Right lobe of liver (tissue), 6 donors: ENCODE measurements at regions not wholly inside any gene's neighbourhood (a gene's known extent, or its start where the extent isn't known, plus 50 kb on each side); places are given as distances from the start of the nearest gene placed in this dataset.

Source experiments
- ATAC-seq, 4 donors: fragments of 200-7000 bp; cut with Tn5 transposase; one replicate each; pipeline ENCODE4 v1.9.1; 2020; ENCODE audit warnings: mild to moderate bottlenecking in 4 of 4, moderate library complexity in 4 of 4
- DNase-seq, 3 donors: peaks; one replicate each; pipeline ENCODE4 v3.0.0-alpha.2; 2020
- H3K27ac ChIP-seq, 3 donors: fragments of 200-600 bp; one replicate each; pipeline ENCODE4 v1.8.0; 2022
- H3K27me3 ChIP-seq, 2 donors: fragments of 200-600 bp; one replicate each; pipeline ENCODE4 v1.8.0; 2022
- H3K36me3 ChIP-seq, 4 donors: fragments of 200-600 bp; sonication (generic) in 1 of 4; one replicate each; pipeline versions ENCODE4 v1.5.1 to v1.8.0; 2017 to 2022; ENCODE audit warnings: control low read depth in 1 of 4
- H3K4me1 ChIP-seq, 4 donors: fragments of 200-600 bp; sonication (generic) in 1 of 4; one replicate each; pipeline versions ENCODE4 v1.5.1 to v1.8.0; 2017 to 2022; ENCODE audit warnings: control low read depth in 1 of 4
- H3K4me3 ChIP-seq, 3 donors: fragments of 200-600 bp; one replicate each; pipeline ENCODE4 v1.8.0; 2022
- H3K9me3 ChIP-seq, 4 donors: fragments of 200-600 bp; sonication (generic) in 1 of 4; one replicate each; pipeline versions ENCODE4 v1.5.1 to v1.8.0; 2017 to 2022; ENCODE audit warnings: control low read depth in 1 of 4
- CTCF ChIP-seq, 4 donors: fragments of 200-600 bp in 3 of 4; fragments of 450-650 bp in 1 of 4; IDR thresholded peaks; one replicate each; pipeline versions ENCODE4 v1.5.1 to v1.8.0; 2016 to 2022; ENCODE audit warnings: antibody characterized with exemption in 4 of 4, mild to moderate bottlenecking in 2 of 4
- POLR2A ChIP-seq: fragments of 450-650 bp; IDR thresholded peaks from one replicate; pipeline ENCODE4 v1.6.1; 2017; ENCODE audit warnings: antibody characterized with exemption, mild to moderate bottlenecking
- WGBS: methylation state at CpG from one replicate; pipeline ENCODE4 v1.1.6; 2018; ENCODE audit warnings: low coverage, low lambda C conversion rate; ENCODE audit not compliant: insufficient coverage; ENCODE audit errors: missing lambda C conversion rate; 5-methylcytosine and 5-hydroxymethylcytosine counted together
- intact Hi-C, 2 donors: fragments of 100-400 bp; cut with DNase I; formaldehyde crosslinking; loops; one replicate each; pipeline versions ENCODE4 v1.11.2 to v1.14.1; 2022
- donor health status: DM: no; HTN: yes; CAD: no.
- donor health status: DM: no; HTN: no; CAD: no.
- donor health status: DM: no; HTN: no; CAD: no.
- donor health status: DM: no; HTN: yes; CAD: no.
- donor health status: DM: no; HTN: yes; CAD: no.

DNA sequence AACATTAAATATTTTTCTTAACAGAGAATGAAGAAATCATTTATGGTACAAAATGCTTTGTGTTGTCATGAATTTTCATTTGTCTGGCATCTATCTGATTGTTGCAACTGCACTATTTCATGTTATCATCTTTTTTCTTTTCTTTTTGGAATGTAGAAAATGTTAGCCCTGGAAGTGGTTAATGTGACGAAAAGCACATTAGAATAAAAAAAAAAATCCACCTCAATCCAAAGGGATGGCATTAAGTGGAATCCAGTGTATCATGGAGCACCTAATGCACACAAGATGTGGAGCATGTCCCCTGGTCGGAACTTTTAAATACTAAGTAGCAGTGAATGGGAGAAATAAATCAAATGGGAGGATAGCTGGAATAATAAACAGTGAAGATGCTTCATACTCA lies 172.9 kb upstream of the MCHR2 start:
- intact Hi-C loops, result no loop called here
- no peak overlapping the region for H3K4me3 ChIP-seq

GRCh38 chr6:100165442-100165841 lies 171.4 kb upstream of the MCHR2 start:
- Histone ChIP-seq H3K4me1 (no peaks in the 10 kb centered on the region), H3K27ac (no peak overlapping the region), H3K27me3 (no peaks in the 10 kb centered on the region), H3K4me3 (no peak overlapping the region), H3K9me3 (no peaks in the 10 kb centered on the region), H3K36me3 (no peaks in the 10 kb centered on the region)
- ATAC-seq (no peak), DNase-seq (no peak)
- TF ChIP-seq CTCF (IDR thresholded peaks at IDR 0.05) (no peak), POLR2A (no peak)
- intact Hi-C loops, result no loop called here

More for the DNA sequence above, 172.9 kb upstream of the MCHR2 start:
- DNase-seq (no peak), ATAC-seq (no peak)
- no peak for TF ChIP-seq POLR2A
- Histone ChIP-seq H3K9me3 (no peaks in the 10 kb centered on the region), H3K4me1 (no peaks in the 10 kb centered on the region), H3K27me3 (no peaks in the 10 kb centered on the region), H3K36me3 (no peaks in the 10 kb centered on the region), H3K27ac (no peak overlapping the region)
- 21% methylated on average over 2 of the region's 2 CpGs for WGBS

DNA sequence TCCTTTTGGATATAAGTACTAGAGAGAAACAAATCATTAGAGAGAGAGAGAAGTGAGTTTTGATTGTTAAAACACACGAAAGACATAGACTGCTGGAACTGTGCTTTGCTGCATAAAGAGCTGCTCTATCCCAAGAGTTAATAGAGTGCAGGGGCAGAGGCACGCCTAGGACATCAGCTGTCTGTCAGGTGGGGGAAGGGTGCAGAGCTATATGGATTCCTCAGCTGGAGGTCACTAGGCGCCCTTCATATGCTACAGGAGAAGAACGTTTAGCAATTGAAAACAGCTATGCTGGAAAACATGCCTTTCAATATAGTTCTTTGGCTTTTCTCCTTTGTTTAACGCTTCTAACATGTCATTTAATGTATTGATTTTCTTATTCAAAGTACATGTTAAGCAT lies 169.0 kb upstream of the MCHR2 start:
- TF ChIP-seq CTCF (IDR thresholded peaks at IDR 0.05), result no peak
- TF ChIP-seq POLR2A, result no peak
- Histone ChIP-seq H3K4me3 (no peak overlapping the region), H3K27ac (no peak overlapping the region), H3K4me1 (no peaks in the 10 kb centered on the region), H3K27me3 (no peaks in the 10 kb centered on the region), H3K36me3 (no peaks in the 10 kb centered on the region), H3K9me3 (no peaks in the 10 kb centered on the region)
- ATAC-seq, result no peak
- DNase-seq, result no peak
- intact Hi-C loops, result no loop called here
- 21% methylated on average over 5 of the region's 5 CpGs for WGBS

DNA sequence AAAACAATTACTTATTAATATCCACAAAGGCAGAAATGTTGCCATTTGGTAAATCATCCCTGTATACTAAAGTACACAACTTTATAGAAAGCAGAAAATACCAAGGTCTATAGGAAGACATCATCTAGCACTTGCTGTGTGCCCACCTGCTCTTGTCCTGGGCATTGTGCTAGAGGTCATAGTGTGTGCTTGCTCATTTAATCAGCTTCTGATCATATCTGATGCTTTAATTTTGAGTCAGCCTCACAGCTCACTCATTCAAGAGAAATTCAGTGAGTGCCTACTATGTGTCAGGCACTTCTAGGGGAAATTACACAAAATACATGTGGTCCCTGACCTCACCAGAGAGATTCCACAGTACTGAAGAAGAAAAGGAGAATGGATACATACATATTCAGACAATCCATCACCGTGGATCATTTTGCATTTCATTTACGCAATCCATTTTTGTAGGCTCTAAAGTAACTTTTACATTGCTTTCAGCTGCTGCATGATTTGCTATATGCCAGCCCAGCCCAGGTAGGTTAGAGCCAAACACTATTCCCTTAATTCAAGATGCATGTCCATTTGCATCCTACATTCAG lies 167.9 kb upstream of the MCHR2 start:
- H3K4me1 ChIP-seq, result no peaks in the 10 kb centered on the region
- TF ChIP-seq POLR2A, result no peak
- no peak for TF ChIP-seq CTCF (IDR thresholded peaks at IDR 0.05)
- H3K27ac ChIP-seq, result no peak overlapping the region
- no peaks in the 10 kb centered on the region for H3K27me3 ChIP-seq
- no peaks in the 10 kb centered on the region for H3K36me3 ChIP-seq
- no peak overlapping the region for H3K4me3 ChIP-seq
- intact Hi-C loops, result no loop called here
- ATAC-seq (no peak), DNase-seq (no peak)
- no peaks in the 10 kb centered on the region for H3K9me3 ChIP-seq
- 63% methylated on average over 2 of the region's 2 CpGs for WGBS

GRCh38 chr6:100160930-100161329 lies 166.9 kb upstream of the MCHR2 start:
- Histone ChIP-seq H3K27ac (no peak overlapping the region), H3K4me3 (no peak overlapping the region), H3K27me3 (no peaks in the 10 kb centered on the region), H3K36me3 (no peaks in the 10 kb centered on the region), H3K9me3 (no peaks in the 10 kb centered on the region), H3K4me1 (no peaks in the 10 kb centered on the region)
- TF ChIP-seq CTCF (IDR thresholded peaks at IDR 0.05) (no peak), POLR2A (no peak)
- 22% methylated on average over 2 of the region's 3 CpGs for WGBS
- intact Hi-C loops, result no loop called here
- DNase-seq (no peak), ATAC-seq (no peak)
